Astrocyte (in vitro differentiated cells and primary cell): ENCODE measurements at regions not wholly inside any gene's neighbourhood (a gene's known extent, or its start where the extent isn't known, plus 50 kb on each side); places are given as distances from the start of the nearest gene placed in this dataset.

Experiments used
- CTCF ChIP-seq: IDR thresholded peaks from 2 replicates; pipeline ENCODE4 v1.5.1; 2011; ENCODE audit warnings: low read depth, mild to moderate bottlenecking, inconsistent platforms, low read length, moderate library complexity; ENCODE audit not compliant: insufficient read depth
- EZH2 ChIP-seq: IDR thresholded peaks from 2 replicates; pipeline ENCODE4 v1.6.1; 2012; ENCODE audit warnings: mild to moderate bottlenecking, low read length, inconsistent platforms; ENCODE audit not compliant: insufficient read depth

- TF ChIP-seq CTCF (no peak), EZH2 (no peak)
Measured at GRCh38 chr21:17195976-17196375, 316.9 kb upstream of the CXADR start.
